ENCODE measurements at regions not wholly inside any gene's neighbourhood (a gene's known extent, or its start where the extent isn't known, plus 50 kb on each side); places are given as distances from the start of the nearest gene placed in this dataset.

DNA sequence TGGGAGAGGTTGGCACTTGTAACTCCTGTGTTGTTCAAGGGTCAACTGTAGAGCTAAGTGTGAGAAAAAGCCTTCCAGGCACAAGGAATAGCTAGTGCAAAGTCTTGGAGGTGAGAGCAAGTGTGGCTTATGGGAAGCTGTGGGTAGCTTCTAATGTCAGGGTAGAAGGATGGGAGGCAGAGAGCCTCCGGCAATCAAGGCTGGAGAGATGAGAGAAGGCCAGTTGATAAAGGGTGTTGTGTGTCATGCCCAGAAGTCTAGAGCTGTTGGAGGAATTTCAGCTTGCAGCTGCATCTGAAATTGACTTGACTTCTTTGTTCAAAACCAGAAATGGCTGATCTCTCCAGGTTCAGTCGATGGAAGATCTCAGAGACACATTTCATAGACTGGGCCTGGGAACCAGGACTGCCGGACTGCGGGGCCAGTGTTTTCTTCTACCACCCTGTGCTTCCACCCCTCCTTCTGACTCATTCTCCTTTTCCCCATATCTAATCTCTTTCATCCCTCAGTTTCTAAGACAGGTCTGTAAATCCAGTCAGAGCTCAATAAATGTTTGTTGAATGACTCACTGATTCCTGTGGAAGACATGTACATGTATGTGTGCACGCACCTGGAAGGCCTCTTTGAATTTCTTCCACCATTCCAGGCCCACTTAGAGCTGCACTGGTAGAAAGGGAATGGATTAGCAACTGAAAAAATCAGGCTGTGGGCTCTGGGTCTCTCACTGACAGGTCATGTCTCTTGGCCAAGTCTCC, 67.8 kb upstream of the KLF4 start:
- Histone ChIP-seq H3K27me3 (ENCODE audit: control insufficient read depth, insufficient read depth, low read length) (no peaks in the 10 kb centered on the region), H3K9ac (ENCODE audit: low read length) (peak overlapping the region; percentile 7), H3K36me3 (ENCODE audit: control insufficient read depth, insufficient read depth, low read length) (no peaks in the 10 kb centered on the region), H3K9me3 (ENCODE audit: control insufficient read depth, low read length) (no peaks in the 10 kb centered on the region), H3K4me3 (ENCODE audit: low read length) (no peak overlapping the region), H3K4me1 (ENCODE audit: control insufficient read depth, insufficient read depth, low read length) (peaks cover 46% of the 10 kb centered on the region)

- H3K27me3 ChIP-seq (ENCODE audit: control insufficient read depth, insufficient read depth, low read length): no peaks in the 10 kb centered on the region
- H3K36me3 ChIP-seq (ENCODE audit: control insufficient read depth, insufficient read depth, low read length): no peaks in the 10 kb centered on the region
- peak overlapping the region; percentile 26 for H3K9ac ChIP-seq (ENCODE audit: low read length)
- no peaks in the 10 kb centered on the region for H3K9me3 ChIP-seq (ENCODE audit: control insufficient read depth, low read length)
- H3K4me3 ChIP-seq (ENCODE audit: low read length): no peak overlapping the region
- H3K4me1 ChIP-seq (ENCODE audit: control insufficient read depth, insufficient read depth, low read length): peaks cover 42% of the 10 kb centered on the region
Measured at GRCh38 chr9:107554636-107555035, 65.1 kb upstream of the KLF4 start.

- H3K9ac ChIP-seq (ENCODE audit: low read length): no peak overlapping the region
- no peak overlapping the region for H3K4me3 ChIP-seq (ENCODE audit: low read length)
- no peaks in the 10 kb centered on the region for H3K9me3 ChIP-seq (ENCODE audit: control insufficient read depth, low read length)
- no peaks in the 10 kb centered on the region for H3K27me3 ChIP-seq (ENCODE audit: control insufficient read depth, insufficient read depth, low read length)
- H3K36me3 ChIP-seq (ENCODE audit: control insufficient read depth, insufficient read depth, low read length): no peaks in the 10 kb centered on the region
- H3K4me1 ChIP-seq (ENCODE audit: control insufficient read depth, insufficient read depth, low read length): peaks cover 32% of the 10 kb centered on the region
Measured at GRCh38 chr9:107548298-107549142, 59.0 kb upstream of the KLF4 start.

DNA sequence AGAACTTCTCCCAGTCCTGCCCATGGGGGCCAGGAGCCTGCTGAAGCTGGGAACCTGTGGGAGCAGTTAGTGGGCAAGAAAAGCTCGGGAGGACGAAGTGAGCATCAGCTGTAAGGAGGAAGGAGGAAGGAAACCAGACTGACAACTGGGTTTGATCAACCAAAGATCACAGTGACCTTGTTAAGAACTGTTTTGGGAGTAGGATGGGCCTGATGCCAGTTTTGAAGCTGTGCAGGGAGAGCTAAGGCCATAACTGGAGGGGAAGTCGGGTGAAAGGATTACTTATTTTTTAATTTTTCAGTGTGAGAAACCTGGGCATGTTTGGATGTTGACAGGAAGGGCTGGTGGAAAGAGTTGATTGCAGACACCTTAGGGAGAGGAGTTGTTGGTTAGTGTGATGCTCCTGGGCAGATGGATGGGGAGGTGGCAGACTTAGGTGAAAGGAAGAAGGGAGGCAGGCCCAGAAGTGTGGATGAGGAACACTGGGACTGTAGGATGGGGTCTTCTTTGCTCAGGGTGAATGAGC, 58.3 kb upstream of the KLF4 start:
- no peaks in the 10 kb centered on the region for H3K36me3 ChIP-seq (ENCODE audit: control insufficient read depth, insufficient read depth, low read length)
- no peaks in the 10 kb centered on the region for H3K9me3 ChIP-seq (ENCODE audit: control insufficient read depth, low read length)
- H3K4me1 ChIP-seq (ENCODE audit: control insufficient read depth, insufficient read depth, low read length): peaks cover 35% of the 10 kb centered on the region
- H3K9ac ChIP-seq (ENCODE audit: low read length): no peak overlapping the region
- no peak overlapping the region for H3K4me3 ChIP-seq (ENCODE audit: low read length)
- H3K27me3 ChIP-seq (ENCODE audit: control insufficient read depth, insufficient read depth, low read length): no peaks in the 10 kb centered on the region

- no peak overlapping the region for H3K4me3 ChIP-seq (ENCODE audit: low read length)
- H3K9ac ChIP-seq (ENCODE audit: low read length): no peak overlapping the region
- H3K36me3 ChIP-seq (ENCODE audit: control insufficient read depth, insufficient read depth, low read length): no peaks in the 10 kb centered on the region
- H3K4me1 ChIP-seq (ENCODE audit: control insufficient read depth, insufficient read depth, low read length): peaks cover 37% of the 10 kb centered on the region
- H3K9me3 ChIP-seq (ENCODE audit: control insufficient read depth, low read length): no peaks in the 10 kb centered on the region
- H3K27me3 ChIP-seq (ENCODE audit: control insufficient read depth, insufficient read depth, low read length): no peaks in the 10 kb centered on the region
Measured at GRCh38 chr9:107547303-107547702, 57.7 kb upstream of the KLF4 start.

DNA sequence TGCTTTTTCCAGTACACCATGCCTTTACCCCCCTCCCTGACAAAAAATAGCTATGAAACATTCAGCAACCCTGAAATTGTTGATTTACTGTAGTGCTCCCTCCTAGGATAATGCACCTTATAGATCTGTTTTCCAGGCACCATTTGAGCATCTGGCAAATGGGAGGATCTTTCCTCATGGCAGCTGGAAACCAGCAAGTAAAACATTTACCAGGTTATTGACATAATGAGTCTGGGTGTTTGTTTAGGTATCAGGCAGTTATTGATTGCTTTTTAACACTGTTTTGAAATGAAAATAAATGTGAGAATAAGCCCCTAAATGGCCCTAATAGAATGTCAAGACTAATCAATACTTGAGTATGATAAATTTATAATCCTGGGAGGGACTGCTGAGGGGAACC, 57.3 kb upstream of the KLF4 start:
- no peaks in the 10 kb centered on the region for H3K9me3 ChIP-seq (ENCODE audit: control insufficient read depth, low read length)
- H3K4me1 ChIP-seq (ENCODE audit: control insufficient read depth, insufficient read depth, low read length): peaks cover 37% of the 10 kb centered on the region

DNA sequence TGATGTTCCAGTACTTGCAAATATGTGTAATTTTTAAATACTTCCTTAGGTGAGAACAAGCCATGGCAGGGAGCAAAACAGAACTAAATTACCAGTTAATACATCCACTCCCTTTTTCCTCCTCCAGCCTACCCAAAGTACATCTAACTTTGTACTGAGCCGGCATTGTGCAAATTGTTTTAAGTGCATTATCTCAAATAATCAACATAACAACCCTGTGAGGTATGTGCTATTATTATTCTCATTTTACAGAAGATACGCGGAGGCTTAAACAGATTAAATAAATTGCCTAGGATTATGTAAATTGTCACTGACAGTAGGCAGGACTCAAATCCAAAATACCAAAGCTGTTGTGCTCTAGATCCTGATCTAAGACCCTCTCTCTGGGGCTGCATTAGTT, 55.5 kb upstream of the KLF4 start:
- H3K4me3 ChIP-seq (ENCODE audit: low read length): no peak overlapping the region
- no peaks in the 10 kb centered on the region for H3K9me3 ChIP-seq (ENCODE audit: control insufficient read depth, low read length)
- H3K9ac ChIP-seq (ENCODE audit: low read length): peak overlapping the region; percentile 32

More for the DNA sequence above, 57.3 kb upstream of the KLF4 start:
- Histone ChIP-seq H3K27me3 (ENCODE audit: control insufficient read depth, insufficient read depth, low read length) (no peaks in the 10 kb centered on the region), H3K4me3 (ENCODE audit: low read length) (no peak overlapping the region), H3K36me3 (ENCODE audit: control insufficient read depth, insufficient read depth, low read length) (no peaks in the 10 kb centered on the region), H3K9ac (ENCODE audit: low read length) (no peak overlapping the region)

GRCh38 chr9:107542411-107543157, 53.0 kb upstream of the KLF4 start:
- Histone ChIP-seq H3K4me3 (ENCODE audit: low read length) (no peak overlapping the region), H3K27me3 (ENCODE audit: control insufficient read depth, insufficient read depth, low read length) (no peaks in the 10 kb centered on the region), H3K9ac (ENCODE audit: low read length) (no peak overlapping the region)

More for the DNA sequence above, 55.5 kb upstream of the KLF4 start:
- Histone ChIP-seq H3K4me1 (ENCODE audit: control insufficient read depth, insufficient read depth, low read length) (peaks cover 37% of the 10 kb centered on the region), H3K27me3 (ENCODE audit: control insufficient read depth, insufficient read depth, low read length) (no peaks in the 10 kb centered on the region), H3K36me3 (ENCODE audit: control insufficient read depth, insufficient read depth, low read length) (no peaks in the 10 kb centered on the region)

DNA sequence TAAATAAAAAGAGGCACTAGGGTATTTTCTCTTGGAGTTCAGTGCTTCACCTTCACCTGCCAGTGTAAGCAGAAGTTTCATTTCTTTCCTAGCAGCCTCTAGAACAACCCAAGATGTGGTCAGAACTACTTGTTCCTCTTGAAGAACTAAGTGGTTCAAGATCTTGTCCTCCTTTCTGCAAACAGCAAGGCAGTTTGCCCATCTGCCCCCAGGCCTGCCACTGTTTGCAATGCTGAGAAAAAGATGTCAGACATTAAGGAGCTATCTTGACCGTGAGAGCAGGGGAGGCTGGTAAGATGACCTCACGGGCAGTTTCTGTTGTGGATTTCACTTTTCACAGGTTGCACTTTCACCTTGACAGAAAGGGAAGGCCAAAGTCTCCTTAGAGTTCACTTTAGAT, 52.0 kb upstream of the KLF4 start:
- no peaks in the 10 kb centered on the region for H3K9me3 ChIP-seq (ENCODE audit: control insufficient read depth, low read length)
- H3K9ac ChIP-seq (ENCODE audit: low read length): no peak overlapping the region
- H3K36me3 ChIP-seq (ENCODE audit: control insufficient read depth, insufficient read depth, low read length): no peaks in the 10 kb centered on the region
- H3K27me3 ChIP-seq (ENCODE audit: control insufficient read depth, insufficient read depth, low read length): no peaks in the 10 kb centered on the region
- peaks cover 11% of the 10 kb centered on the region for H3K4me1 ChIP-seq (ENCODE audit: control insufficient read depth, insufficient read depth, low read length)
- no peak overlapping the region for H3K4me3 ChIP-seq (ENCODE audit: low read length)

More at GRCh38 chr9:107542411-107543157, 53.0 kb upstream of the KLF4 start:
- no peaks in the 10 kb centered on the region for H3K36me3 ChIP-seq (ENCODE audit: control insufficient read depth, insufficient read depth, low read length)
- no peaks in the 10 kb centered on the region for H3K9me3 ChIP-seq (ENCODE audit: control insufficient read depth, low read length)
- peaks cover 18% of the 10 kb centered on the region for H3K4me1 ChIP-seq (ENCODE audit: control insufficient read depth, insufficient read depth, low read length)

- no peaks in the 10 kb centered on the region for H3K9me3 ChIP-seq (ENCODE audit: control insufficient read depth, low read length)
- no peaks in the 10 kb centered on the region for H3K36me3 ChIP-seq (ENCODE audit: control insufficient read depth, insufficient read depth, low read length)
- no peak overlapping the region for H3K9ac ChIP-seq (ENCODE audit: low read length)
- H3K4me1 ChIP-seq (ENCODE audit: control insufficient read depth, insufficient read depth, low read length): peaks cover 4% of the 10 kb centered on the region
- no peaks in the 10 kb centered on the region for H3K27me3 ChIP-seq (ENCODE audit: control insufficient read depth, insufficient read depth, low read length)
- no peak overlapping the region for H3K4me3 ChIP-seq (ENCODE audit: low read length)
Measured at GRCh38 chr9:107540164-107540561, 50.6 kb upstream of the KLF4 start.

GRCh38 chr9:107539427-107540163, 50.0 kb upstream of the KLF4 start:
- Histone ChIP-seq H3K9ac (ENCODE audit: low read length) (no peak overlapping the region), H3K4me3 (ENCODE audit: low read length) (no peak overlapping the region), H3K4me1 (ENCODE audit: control insufficient read depth, insufficient read depth, low read length) (peaks cover 4% of the 10 kb centered on the region), H3K36me3 (ENCODE audit: control insufficient read depth, insufficient read depth, low read length) (no peaks in the 10 kb centered on the region), H3K9me3 (ENCODE audit: control insufficient read depth, low read length) (no peaks in the 10 kb centered on the region), H3K27me3 (ENCODE audit: control insufficient read depth, insufficient read depth, low read length) (no peaks in the 10 kb centered on the region)

Data from mucosa of stomach (tissue), 1 donor.